ENCODE measurements at regions not wholly inside any gene's neighbourhood (a gene's known extent, or its start where the extent isn't known, plus 50 kb on each side); places are given as distances from the start of the nearest gene placed in this dataset.

DNA sequence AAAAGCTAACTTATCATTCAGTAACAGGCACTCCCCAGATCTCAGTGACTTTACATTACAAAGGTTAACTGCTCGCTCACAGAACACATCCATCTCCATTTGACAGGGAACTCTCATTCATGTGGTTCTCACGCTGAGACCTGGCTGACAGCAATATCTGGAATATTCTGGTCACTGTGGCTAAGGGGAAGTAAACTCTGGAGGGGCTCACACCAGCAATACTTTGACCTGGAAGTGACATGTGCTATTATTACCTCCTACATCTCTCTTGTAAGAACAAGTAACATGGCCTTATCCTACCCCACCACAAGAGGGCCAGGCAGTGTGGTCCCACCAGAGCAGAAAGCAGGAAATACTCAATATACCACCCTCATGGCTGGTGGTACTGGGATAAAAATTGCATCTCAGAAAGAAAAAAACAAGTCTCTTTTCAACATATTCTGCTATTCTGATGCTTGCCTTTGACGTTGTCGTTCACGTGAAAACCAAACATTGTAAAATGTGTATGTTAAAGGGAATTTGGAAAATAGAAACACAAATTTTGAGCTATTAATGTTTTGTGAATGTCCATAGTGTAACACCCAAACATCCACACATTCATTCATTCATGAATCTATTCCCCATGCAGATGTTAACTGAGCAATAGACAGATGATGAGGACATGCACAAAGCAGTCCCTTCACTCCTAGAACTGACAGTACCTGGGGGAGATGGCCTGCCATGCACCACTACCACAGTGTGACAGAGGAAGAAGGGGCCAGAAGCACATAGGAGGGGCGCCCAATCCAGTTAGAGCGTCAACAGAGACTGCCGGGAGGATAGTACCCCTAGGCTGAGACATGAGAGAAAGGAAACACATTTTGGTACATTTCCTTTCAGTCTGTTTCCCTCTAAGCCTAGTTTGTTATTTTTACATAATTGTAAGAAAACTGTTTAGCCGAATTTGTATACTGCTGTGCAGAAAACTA, 166.0 kb upstream of the SP4 start (continued):
- TF ChIP-seq MAX (IDR thresholded peaks at IDR 0.05; ENCODE audit: low read depth, low read length) (no peak), ESRRA (IDR thresholded peaks at IDR 0.05; ENCODE audit: low read length) (no peak), SMAD5 (IDR thresholded peaks at IDR 0.05; ENCODE audit: low read depth) (no peak), ZBTB11 (CRISPR knock-in tag; IDR thresholded peaks at IDR 0.05) (no peak), NR2F1 (conservative IDR thresholded peaks at IDR 0.05) (peak; percentile 55; the same call in 1 of the 2 replicates), NFYA (IDR thresholded peaks at IDR 0.05; ENCODE audit: borderline replicate concordance, low read depth, low read length) (no peak), ZNF622 (IDR thresholded peaks at IDR 0.05) (no peak), NR2C2 (IDR thresholded peaks at IDR 0.05; ENCODE audit: borderline replicate concordance, control insufficient read depth, insufficient read length, low read depth) (no peak), IRF5 (IDR thresholded peaks at IDR 0.05; ENCODE audit: borderline replicate concordance) (no peak), ZBED1 (IDR thresholded peaks at IDR 0.05; ENCODE audit: borderline replicate concordance) (no peak), YBX1 (IDR thresholded peaks at IDR 0.05) (no peak)
- TF ChIP-seq, protein P1, sequence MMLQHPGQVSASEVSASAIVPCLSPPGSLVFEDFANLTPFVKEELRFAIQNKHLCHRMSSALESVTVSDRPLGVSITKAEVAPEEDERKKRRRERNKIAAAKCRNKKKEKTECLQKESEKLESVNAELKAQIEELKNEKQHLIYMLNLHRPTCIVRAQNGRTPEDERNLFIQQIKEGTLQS (IDR thresholded peaks at IDR 0.05; ENCODE audit: borderline replicate concordance, extremely low read depth, low read depth, low read length) = no peak
